ENCODE measurements at regions not wholly inside any gene's neighbourhood (a gene's known extent, or its start where the extent isn't known, plus 50 kb on each side); places are given as distances from the start of the nearest gene placed in this dataset.

DNA sequence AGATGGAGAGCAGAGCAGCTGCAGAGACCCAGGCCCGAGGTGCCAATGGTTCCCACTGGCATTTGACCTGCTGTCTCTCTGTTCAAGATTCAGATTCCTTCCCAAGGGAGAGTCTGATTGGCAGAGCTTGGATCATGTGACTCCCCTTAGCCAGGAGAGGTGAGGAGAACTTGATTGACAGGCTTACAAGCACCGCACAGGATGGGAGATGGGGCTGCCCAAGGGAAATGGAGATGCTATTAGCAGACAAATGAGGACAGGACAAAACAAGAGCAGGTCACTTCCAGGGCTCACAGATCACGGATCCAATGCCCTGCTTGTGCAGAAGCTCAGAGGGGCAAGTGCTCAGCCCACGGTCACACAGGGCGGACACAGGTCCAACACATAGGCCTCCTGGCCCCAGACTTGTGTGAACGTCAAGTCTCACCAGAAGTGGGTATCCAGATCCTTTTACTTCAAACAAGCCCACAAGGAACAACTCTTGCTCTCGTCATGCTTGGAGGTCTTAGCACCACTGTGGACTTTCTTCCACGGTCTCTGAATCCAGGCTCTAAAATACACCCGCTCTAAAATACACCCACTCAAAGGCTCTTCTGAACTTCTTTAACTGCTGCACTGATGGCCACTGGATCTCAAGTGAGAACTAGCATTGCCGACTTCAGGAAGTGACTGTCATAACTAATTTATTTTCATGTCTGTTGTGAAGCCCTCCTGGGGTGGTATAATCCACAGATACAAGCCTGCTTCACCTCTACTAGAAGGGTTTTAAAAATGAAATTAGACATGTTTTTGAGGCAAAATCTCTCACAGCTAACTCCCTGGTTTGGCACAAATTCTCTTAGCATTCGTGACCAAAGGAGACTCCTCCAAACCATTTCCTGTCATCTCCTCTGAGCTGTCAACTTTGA, 274.9 kb downstream of the RRAGC start (continued):
- no peak for TF ChIP-seq YY1 (IDR thresholded peaks at IDR 0.05; ENCODE audit: borderline replicate concordance in 1 of 3, control insufficient read depth in 1 of 3, extremely low read depth in 1 of 3, insufficient read depth in 3 of 3, insufficient read length in 1 of 3, insufficient replicate concordance in 2 of 3, low read depth in 1 of 3, low read length in 2 of 3)
- TF ChIP-seq ETS2 (tag; IDR thresholded peaks at IDR 0.05; ENCODE audit: borderline replicate concordance, poor library complexity, severe bottlenecking), result no peak
- TF ChIP-seq, protein P1, sequence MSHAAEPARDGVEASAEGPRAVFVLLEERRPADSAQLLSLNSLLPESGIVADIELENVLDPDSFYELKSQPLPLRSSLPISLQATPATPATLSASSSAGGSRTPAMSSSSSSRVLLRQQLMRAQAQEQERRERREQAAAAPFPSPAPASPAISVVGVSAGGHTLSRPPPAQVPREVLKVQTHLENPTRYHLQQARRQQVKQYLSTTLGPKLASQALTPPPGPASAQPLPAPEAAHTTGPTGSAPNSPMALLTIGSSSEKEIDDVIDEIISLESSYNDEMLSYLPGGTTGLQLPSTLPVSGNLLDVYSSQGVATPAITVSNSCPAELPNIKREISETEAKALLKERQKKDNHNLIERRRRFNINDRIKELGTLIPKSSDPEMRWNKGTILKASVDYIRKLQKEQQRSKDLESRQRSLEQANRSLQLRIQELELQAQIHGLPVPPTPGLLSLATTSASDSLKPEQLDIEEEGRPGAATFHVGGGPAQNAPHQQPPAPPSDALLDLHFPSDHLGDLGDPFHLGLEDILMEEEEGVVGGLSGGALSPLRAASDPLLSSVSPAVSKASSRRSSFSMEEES (CRISPR knock-in tag; IDR thresholded peaks at IDR 0.05), result peak; percentile 79
- no peak for TF ChIP-seq HNRNPL (IDR thresholded peaks at IDR 0.05; ENCODE audit: low read depth, low read length)
- TF ChIP-seq ZNF124 (CRISPR knock-in tag; IDR thresholded peaks at IDR 0.05), result no peak
- TF ChIP-seq SPI1 (IDR thresholded peaks at IDR 0.05; ENCODE audit: borderline replicate concordance, low read depth, low read length), result no peak
- TF ChIP-seq, protein P2, sequence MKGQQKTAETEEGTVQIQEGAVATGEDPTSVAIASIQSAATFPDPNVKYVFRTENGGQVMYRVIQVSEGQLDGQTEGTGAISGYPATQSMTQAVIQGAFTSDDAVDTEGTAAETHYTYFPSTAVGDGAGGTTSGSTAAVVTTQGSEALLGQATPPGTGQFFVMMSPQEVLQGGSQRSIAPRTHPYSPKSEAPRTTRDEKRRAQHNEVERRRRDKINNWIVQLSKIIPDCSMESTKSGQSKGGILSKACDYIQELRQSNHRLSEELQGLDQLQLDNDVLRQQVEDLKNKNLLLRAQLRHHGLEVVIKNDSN (CRISPR knock-in tag; IDR thresholded peaks at IDR 0.05), result peak; percentile 75
- peak; percentile 18 for TF ChIP-seq MEIS2 (IDR thresholded peaks at IDR 0.05; ENCODE audit: partially characterized antibody)
- no peak for TF ChIP-seq ZNF174 (CRISPR knock-in tag; IDR thresholded peaks at IDR 0.05)
- TF ChIP-seq MAFF (IDR thresholded peaks at IDR 0.05; ENCODE audit: low read length), result no peak
- TF ChIP-seq, protein P3, sequence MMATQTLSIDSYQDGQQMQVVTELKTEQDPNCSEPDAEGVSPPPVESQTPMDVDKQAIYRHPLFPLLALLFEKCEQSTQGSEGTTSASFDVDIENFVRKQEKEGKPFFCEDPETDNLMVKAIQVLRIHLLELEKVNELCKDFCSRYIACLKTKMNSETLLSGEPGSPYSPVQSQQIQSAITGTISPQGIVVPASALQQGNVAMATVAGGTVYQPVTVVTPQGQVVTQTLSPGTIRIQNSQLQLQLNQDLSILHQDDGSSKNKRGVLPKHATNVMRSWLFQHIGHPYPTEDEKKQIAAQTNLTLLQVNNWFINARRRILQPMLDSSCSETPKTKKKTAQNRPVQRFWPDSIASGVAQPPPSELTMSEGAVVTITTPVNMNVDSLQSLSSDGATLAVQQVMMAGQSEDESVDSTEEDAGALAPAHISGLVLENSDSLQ (IDR thresholded peaks at IDR 0.05), result peak; percentile 97
- TF ChIP-seq, protein P4, sequence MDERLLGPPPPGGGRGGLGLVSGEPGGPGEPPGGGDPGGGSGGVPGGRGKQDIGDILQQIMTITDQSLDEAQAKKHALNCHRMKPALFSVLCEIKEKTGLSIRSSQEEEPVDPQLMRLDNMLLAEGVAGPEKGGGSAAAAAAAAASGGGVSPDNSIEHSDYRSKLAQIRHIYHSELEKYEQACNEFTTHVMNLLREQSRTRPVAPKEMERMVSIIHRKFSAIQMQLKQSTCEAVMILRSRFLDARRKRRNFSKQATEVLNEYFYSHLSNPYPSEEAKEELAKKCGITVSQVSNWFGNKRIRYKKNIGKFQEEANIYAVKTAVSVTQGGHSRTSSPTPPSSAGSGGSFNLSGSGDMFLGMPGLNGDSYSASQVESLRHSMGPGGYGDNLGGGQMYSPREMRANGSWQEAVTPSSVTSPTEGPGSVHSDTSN (CRISPR knock-in tag; IDR thresholded peaks at IDR 0.05; ENCODE audit: low read depth), result peak; percentile 72
- TF ChIP-seq, protein P4 (tag; conservative IDR thresholded peaks at IDR 0.05; ENCODE audit: low read depth), result peak; percentile 68
- TF ChIP-seq, protein P5, sequence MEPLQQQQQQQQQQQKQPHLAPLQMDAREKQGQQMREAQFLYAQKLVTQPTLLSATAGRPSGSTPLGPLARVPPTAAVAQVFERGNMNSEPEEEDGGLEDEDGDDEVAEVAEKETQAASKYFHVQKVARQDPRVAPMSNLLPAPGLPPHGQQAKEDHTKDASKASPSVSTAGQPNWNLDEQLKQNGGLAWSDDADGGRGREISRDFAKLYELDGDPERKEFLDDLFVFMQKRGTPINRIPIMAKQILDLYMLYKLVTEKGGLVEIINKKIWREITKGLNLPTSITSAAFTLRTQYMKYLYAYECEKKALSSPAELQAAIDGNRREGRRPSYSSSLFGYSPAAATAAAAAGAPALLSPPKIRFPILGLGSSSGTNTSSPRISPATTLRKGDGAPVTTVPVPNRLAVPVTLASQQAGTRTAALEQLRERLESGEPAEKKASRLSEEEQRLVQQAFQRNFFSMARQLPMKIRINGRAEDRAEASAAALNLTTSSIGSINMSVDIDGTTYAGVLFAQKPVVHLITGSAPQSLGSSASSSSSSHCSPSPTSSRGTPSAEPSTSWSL (CRISPR knock-in tag; IDR thresholded peaks at IDR 0.05; ENCODE audit: borderline replicate concordance), result no peak
- no peak for TF ChIP-seq ZC3H11A (IDR thresholded peaks at IDR 0.05; ENCODE audit: low read depth, low read length)

Measured in K562 (cell line).